WTC11 (cell line): ENCODE measurements at regions not wholly inside any gene's neighbourhood (a gene's known extent, or its start where the extent isn't known, plus 50 kb on each side); places are given as distances from the start of the nearest gene placed in this dataset.

ENCODE experiments used
- ATAC-seq: fragments of 200-7000 bp; cut with Tn5 transposase; 2 replicates; pipeline ENCODE4 v1.10.0; 2021; ENCODE audit warnings: mild to moderate bottlenecking, moderate library complexity
- CTCF ChIA-PET: fragments of 300-600 bp; sonication (Branson Sonifier 250); formaldehyde crosslinking; loops from one replicate; lab custom pipeline; 2021; ENCODE audit warnings: antibody characterized with exemption; lab: Charles Lee
- POLR2A ChIA-PET: fragments of 350-600 bp; sonication (Branson Sonifier 250); formaldehyde crosslinking; loops from one replicate; lab custom pipeline; 2021; ENCODE audit warnings: antibody characterized with exemption; lab: Charles Lee
- DNase-seq: peaks from one replicate; pipeline ENCODE4 v3.0.0; 2021; ENCODE audit warnings: low spot score
- H3K27ac Mint-ChIP-seq: 2 replicates; pipeline ENCODE4 v1.8.0; 2021; ENCODE audit warnings: mixed read lengths
- H3K27me3 Mint-ChIP-seq: 2 replicates; pipeline ENCODE4 v1.8.0; 2021; ENCODE audit warnings: low read depth, mild to moderate bottlenecking, moderate library complexity, mixed read lengths
- H3K36me3 Mint-ChIP-seq: 2 replicates; pipeline ENCODE4 v1.8.0; 2021; ENCODE audit warnings: mixed read lengths
- H3K4me1 Mint-ChIP-seq: 2 replicates; pipeline ENCODE4 v1.8.0; 2022; ENCODE audit warnings: mixed read lengths
- H3K4me3 Mint-ChIP-seq: 2 replicates; pipeline ENCODE4 v1.8.0; 2021; ENCODE audit warnings: mild to moderate bottlenecking, moderate library complexity, mixed read lengths
- H3K9me3 Mint-ChIP-seq: 2 replicates; pipeline ENCODE4 v1.8.0; 2021; ENCODE audit warnings: mixed read lengths
- ELF4 ChIP-seq: sonication (generic); formaldehyde crosslinking; IDR thresholded peaks from 2 replicates; pipeline ENCODE4 v1.8.1; 2022; ENCODE audit warnings: low read depth, mild to moderate bottlenecking, moderate library complexity, missing genetic modification reagents
- FOXJ3 ChIP-seq: sonication (generic); formaldehyde crosslinking; IDR thresholded peaks from 2 replicates; pipeline ENCODE4 v1.9.0; 2021; ENCODE audit warnings: missing genetic modification reagents, mild to moderate bottlenecking, borderline replicate concordance
- GRHL2 ChIP-seq: fragments of 250-450 bp; sonication (Bioruptor Pico); IDR thresholded peaks from 2 replicates; pipeline ENCODE4 v1.8.0; 2022; ENCODE audit warnings: mild to moderate bottlenecking, moderate library complexity; ENCODE audit not compliant: insufficient replicate concordance, severe bottlenecking
- GTF2I ChIP-seq: fragments of 250-450 bp; sonication (Bioruptor Pico); conservative IDR thresholded peaks from 2 replicates; pipeline ENCODE4 v1.4.0; 2021; ENCODE audit warnings: mild to moderate bottlenecking
- IRF1 ChIP-seq: sonication (generic); formaldehyde crosslinking; IDR thresholded peaks from 2 replicates; pipeline ENCODE4 v1.8.0; 2023; ENCODE audit warnings: missing genetic modification reagents
- IRF2 ChIP-seq: sonication (generic); formaldehyde crosslinking; IDR thresholded peaks from 2 replicates; pipeline ENCODE4 v1.8.0; 2022; ENCODE audit warnings: low read depth, missing genetic modification reagents, borderline replicate concordance
- KAT7 ChIP-seq: sonication (generic); formaldehyde crosslinking; IDR thresholded peaks from 2 replicates; pipeline ENCODE4 v1.8.1; 2023; ENCODE audit warnings: missing genetic modification reagents, mild to moderate bottlenecking, borderline replicate concordance
- MXD4 ChIP-seq: fragments of 250-450 bp; sonication (Bioruptor Pico); IDR thresholded peaks from 2 replicates; pipeline ENCODE4 v1.8.0; 2021; ENCODE audit warnings: mild to moderate bottlenecking, moderate library complexity, borderline replicate concordance
- NR1H2 ChIP-seq: sonication (generic); formaldehyde crosslinking; IDR thresholded peaks from 2 replicates; pipeline ENCODE4 v1.9.0; 2021; ENCODE audit warnings: mild to moderate bottlenecking, moderate library complexity, missing genetic modification reagents
- NR2C2 ChIP-seq: sonication (generic); formaldehyde crosslinking; IDR thresholded peaks from 2 replicates; pipeline ENCODE4 v1.8.0; 2022; ENCODE audit warnings: mild to moderate bottlenecking, missing genetic modification reagents
- OVOL2 ChIP-seq: fragments of 250-450 bp; sonication (Bioruptor Pico); IDR thresholded peaks from 2 replicates; pipeline ENCODE4 v1.9.0; 2021; ENCODE audit warnings: mild to moderate bottlenecking, borderline replicate concordance
- PRDM15 ChIP-seq: sonication (generic); formaldehyde crosslinking; IDR thresholded peaks from 2 replicates; pipeline ENCODE4 v1.8.0; 2022; ENCODE audit warnings: missing genetic modification reagents
- SMAD4 ChIP-seq: sonication (generic); formaldehyde crosslinking; IDR thresholded peaks from 2 replicates; pipeline ENCODE4 v1.8.0; 2022; ENCODE audit warnings: mild to moderate bottlenecking, missing genetic modification reagents
- SP1 ChIP-seq: sonication (generic); formaldehyde crosslinking; conservative IDR thresholded peaks from 2 replicates; pipeline ENCODE4 v1.8.1; 2022; ENCODE audit warnings: missing genetic modification reagents
- TCF7 ChIP-seq: sonication (generic); formaldehyde crosslinking; IDR thresholded peaks from 2 replicates; pipeline ENCODE4 v1.8.0; 2022; ENCODE audit warnings: mild to moderate bottlenecking, low read depth, missing genetic modification reagents, moderate library complexity
- TP53 ChIP-seq: sonication (generic); formaldehyde crosslinking; IDR thresholded peaks from 2 replicates; pipeline ENCODE4 v1.8.1; 2023; ENCODE audit warnings: mild to moderate bottlenecking, missing genetic modification reagents
- ZBTB21 ChIP-seq: sonication (generic); formaldehyde crosslinking; IDR thresholded peaks from 2 replicates; pipeline ENCODE4 v1.8.1; 2023; ENCODE audit warnings: mild to moderate bottlenecking, missing genetic modification reagents, borderline replicate concordance
- ZMAT4 ChIP-seq: fragments of 250-450 bp; sonication (Bioruptor Pico); IDR thresholded peaks from 2 replicates; pipeline ENCODE4 v1.9.0; 2021; ENCODE audit warnings: mild to moderate bottlenecking
- ZNF219 ChIP-seq: sonication (generic); formaldehyde crosslinking; IDR thresholded peaks from 2 replicates; pipeline ENCODE4 v1.8.0; 2023; ENCODE audit warnings: missing genetic modification reagents, mild to moderate bottlenecking, borderline replicate concordance
- ZNF317 ChIP-seq: sonication (generic); formaldehyde crosslinking; IDR thresholded peaks from 2 replicates; pipeline ENCODE4 v1.8.1; 2023; ENCODE audit warnings: low read depth, mild to moderate bottlenecking, moderate library complexity, missing genetic modification reagents, borderline replicate concordance
- ZNF396 ChIP-seq: fragments of 250-450 bp; sonication (Bioruptor Pico); IDR thresholded peaks from 2 replicates; pipeline ENCODE4 v1.8.0; 2021; ENCODE audit warnings: mild to moderate bottlenecking, moderate library complexity, borderline replicate concordance
- ZNF671 ChIP-seq: fragments of 250-450 bp; sonication (Bioruptor Pico); IDR thresholded peaks from 2 replicates; pipeline ENCODE4 v1.8.0; 2021; ENCODE audit warnings: mild to moderate bottlenecking

GRCh38 chr1:110736900-110737605 is 62.3 kb upstream of the KCNA3 start (continued):
- TF ChIP-seq PRDM15 (CRISPR knock-in tag) (no peak), ZNF219 (CRISPR knock-in tag) (no peak), ZNF396 (CRISPR knock-in tag) (no peak), ELF4 (no peak), GTF2I (CRISPR knock-in tag) (no peak), NR1H2 (CRISPR knock-in tag) (no peak)

GRCh38 chr1:110734133-110734680 is 59.5 kb upstream of the KCNA3 start:
- ATAC-seq (no peak), DNase-seq (no peak)
- peaks cover 54% of the 10 kb centered on the region for H3K27me3 Mint-ChIP-seq
- ChIA-PET CTCF (interaction anchor here (1.4 to 1.8 kb wide), 2 partner anchors 47 to 179 kb away, joined by 4 to 8 read pairs; no protein-coding TSS in a partner anchor), POLR2A (no interaction called here)
- H3K4me1 Mint-ChIP-seq: peaks cover 25% of the 10 kb centered on the region
- TF ChIP-seq TCF7 (CRISPR knock-in tag): no peak
- TF ChIP-seq KAT7 (CRISPR knock-in tag): no peak
- TF ChIP-seq SP1: no peak
- no peak for TF ChIP-seq FOXJ3 (CRISPR knock-in tag)
- TF ChIP-seq IRF1 (CRISPR knock-in tag): no peak
- TF ChIP-seq ZMAT4 (CRISPR knock-in tag): no peak
- TF ChIP-seq IRF2 (CRISPR knock-in tag): no peak
- TF ChIP-seq ZBTB21: no peak
- no peak for TF ChIP-seq GRHL2 (CRISPR knock-in tag)
- TF ChIP-seq NR2C2 (CRISPR knock-in tag): no peak
- TF ChIP-seq MXD4 (CRISPR knock-in tag): no peak
- no peak for TF ChIP-seq TP53 (CRISPR knock-in tag)
- no peak for TF ChIP-seq OVOL2 (CRISPR knock-in tag)
- TF ChIP-seq SMAD4: no peak
- no peak for TF ChIP-seq ZNF671 (CRISPR knock-in tag)
- no peak for TF ChIP-seq ZNF317 (CRISPR knock-in tag)
- H3K4me3 Mint-ChIP-seq: no peak overlapping the region
- H3K27ac Mint-ChIP-seq: no peak overlapping the region
- H3K36me3 Mint-ChIP-seq: no peaks in the 10 kb centered on the region
- no peaks in the 10 kb centered on the region for H3K9me3 Mint-ChIP-seq
